NCI-H1417 (cell line): ENCODE measurements at regions not wholly inside any gene's neighbourhood (a gene's known extent, or its start where the extent isn't known, plus 50 kb on each side); places are given as distances from the start of the nearest gene placed in this dataset.
"Not testable (repeated sequence)": the region's sequence is repeated elsewhere in the genome, so short reads cannot be mapped to it uniquely, and the experiment has no call there.

Experiments
- DNase-seq, 3 experiments: peaks; one replicate each; lab custom pipeline; 2025; lab: John Stamatoyannopoulos, UW

GRCh38 chr5:9852671-9853070 lies 222.5 kb upstream of the TAS2R1 start:
- no peak for DNase-seq

GRCh38 chr5:9851458-9851857 lies 221.3 kb upstream of the TAS2R1 start:
- DNase-seq: peak in 1 of 3 experiments; percentile 49

GRCh38 chr5:9850456-9850855 lies 220.3 kb upstream of the TAS2R1 start:
- no peak for DNase-seq

GRCh38 chr5:9847631-9848030 lies 217.5 kb upstream of the TAS2R1 start:
- DNase-seq: no peak

DNA sequence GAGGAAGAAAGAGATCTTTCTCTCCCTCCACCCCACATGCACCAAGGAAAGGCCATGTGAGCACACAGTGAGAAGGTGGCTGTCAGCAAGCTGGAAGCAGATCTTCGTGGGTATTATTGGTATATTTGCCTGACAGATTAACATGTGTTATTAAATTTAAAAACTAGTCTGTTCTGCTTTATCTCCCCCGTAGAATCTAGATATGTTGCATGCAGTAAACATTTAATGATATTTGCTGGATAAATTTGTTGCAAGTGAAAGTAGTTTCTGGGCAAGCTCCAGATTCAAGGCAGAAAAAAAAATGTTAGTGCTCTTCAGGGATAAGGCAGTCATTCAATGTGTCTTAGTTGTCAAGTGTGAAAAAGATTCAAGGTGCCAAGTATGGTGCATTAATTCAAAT lies 215.0 kb upstream of the TAS2R1 start:
- no peak for DNase-seq

DNA sequence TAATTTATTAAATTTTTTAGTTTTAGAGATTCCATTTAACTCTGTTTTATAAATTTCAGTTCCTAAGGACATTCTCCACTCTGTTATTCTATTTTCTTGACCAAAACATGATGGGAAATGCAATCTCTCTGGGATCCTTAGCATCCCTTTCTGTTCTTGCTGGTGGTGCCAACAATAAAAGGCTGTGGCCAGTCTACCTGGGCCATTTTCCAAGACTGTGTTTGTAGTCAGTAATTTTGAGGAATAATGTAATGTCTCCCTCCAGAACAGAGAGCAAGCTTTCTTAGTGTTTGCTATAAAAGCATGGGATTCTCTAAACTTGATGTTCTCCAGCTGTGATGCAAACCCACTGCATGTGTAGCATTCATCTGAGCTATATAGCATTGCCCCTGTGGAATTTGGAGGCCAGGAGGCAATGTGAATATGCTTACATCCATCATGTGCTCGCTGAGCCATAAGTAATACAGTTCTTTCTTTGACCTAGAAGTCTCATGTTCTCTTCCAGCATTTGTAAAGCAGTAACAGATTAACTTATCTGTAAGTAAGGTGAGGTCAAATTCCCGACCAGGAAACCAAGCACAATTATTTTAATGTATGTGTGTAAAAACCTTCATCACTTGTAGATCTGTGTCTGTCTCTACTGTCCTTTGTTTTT lies 211.5 kb upstream of the TAS2R1 start:
- no peak for DNase-seq

GRCh38 chr5:9838916-9839315 lies 208.8 kb upstream of the TAS2R1 start:
- DNase-seq: peak in 1 of 3 experiments; percentile 87

DNA sequence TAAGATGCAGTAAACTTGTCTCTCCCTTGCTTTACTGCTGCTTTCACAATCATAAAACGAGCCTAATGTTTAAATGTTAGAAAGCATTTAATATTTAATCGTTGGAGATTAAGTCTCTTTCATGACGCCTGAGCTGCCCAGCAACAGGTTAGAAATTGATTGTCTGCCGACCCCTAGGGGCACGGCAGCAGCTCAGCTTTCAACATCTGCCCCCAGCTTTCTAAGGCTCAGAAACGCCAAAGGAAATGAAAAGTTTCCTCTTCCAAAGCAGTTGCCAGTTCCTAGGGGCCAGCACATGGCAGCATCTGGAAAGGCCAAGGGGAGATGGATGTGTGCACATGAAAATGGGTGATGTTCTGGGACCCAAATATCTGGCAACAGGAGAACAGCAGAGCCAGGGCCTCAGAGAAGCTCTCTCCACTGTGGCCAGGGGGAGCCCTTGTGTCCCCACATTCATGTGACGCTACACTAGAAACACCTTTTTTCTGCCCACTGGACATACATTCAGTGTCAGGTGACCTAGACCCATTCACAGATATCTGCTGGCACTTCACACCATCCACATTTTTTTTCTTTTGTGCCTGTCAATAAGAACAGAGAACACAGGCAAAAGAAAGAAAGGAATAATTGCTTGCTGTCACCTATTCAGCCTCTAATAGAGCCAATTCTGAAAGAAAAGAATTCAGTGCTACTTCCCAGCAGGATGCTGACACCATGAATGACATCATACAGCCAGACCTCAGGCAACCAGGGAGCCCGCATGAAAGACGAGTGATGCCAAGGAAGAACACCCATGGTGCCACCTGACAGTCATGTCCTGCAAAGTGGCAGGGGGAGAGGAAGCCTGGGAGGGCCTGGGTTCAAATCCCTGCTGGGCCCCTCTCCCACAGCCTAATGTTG lies 205.0 kb upstream of the TAS2R1 start:
- no peak for DNase-seq

GRCh38 chr5:9833871-9834270 lies 203.7 kb upstream of the TAS2R1 start:
- no peak for DNase-seq

- DNase-seq: no peak
Measured at GRCh38 chr5:9832921-9833320, 202.8 kb upstream of the TAS2R1 start.

GRCh38 chr5:9831823-9832222 lies 201.7 kb upstream of the TAS2R1 start:
- DNase-seq: no peak

GRCh38 chr5:9830184-9830583 lies 200.0 kb upstream of the TAS2R1 start:
- DNase-seq: no peak

DNA sequence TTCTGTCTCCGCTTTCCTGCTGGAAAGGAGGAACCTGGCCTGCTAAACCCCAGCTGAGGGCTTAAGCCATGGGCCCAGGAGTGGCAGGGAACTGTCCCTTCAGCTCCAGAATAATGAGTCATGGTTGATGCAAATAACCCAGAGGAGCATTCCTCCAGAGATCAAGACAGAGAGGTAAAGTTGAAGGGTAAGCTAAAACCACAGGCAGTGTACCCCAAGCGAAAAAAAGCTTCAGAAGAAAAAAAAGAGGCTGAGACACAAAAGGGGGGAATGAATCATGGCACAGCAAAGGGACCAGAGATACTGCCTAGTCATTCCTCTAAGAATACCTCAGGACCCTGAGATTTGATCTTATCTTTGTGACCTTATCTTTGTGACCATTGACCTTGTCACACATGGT lies 199.5 kb upstream of the TAS2R1 start:
- DNase-seq: no peak

- no peak for DNase-seq
Measured at GRCh38 chr5:9820691-9821449, 190.7 kb upstream of the TAS2R1 start.

- no peak for DNase-seq
Measured at GRCh38 chr5:9818340-9818845, 188.2 kb upstream of the TAS2R1 start.

DNA sequence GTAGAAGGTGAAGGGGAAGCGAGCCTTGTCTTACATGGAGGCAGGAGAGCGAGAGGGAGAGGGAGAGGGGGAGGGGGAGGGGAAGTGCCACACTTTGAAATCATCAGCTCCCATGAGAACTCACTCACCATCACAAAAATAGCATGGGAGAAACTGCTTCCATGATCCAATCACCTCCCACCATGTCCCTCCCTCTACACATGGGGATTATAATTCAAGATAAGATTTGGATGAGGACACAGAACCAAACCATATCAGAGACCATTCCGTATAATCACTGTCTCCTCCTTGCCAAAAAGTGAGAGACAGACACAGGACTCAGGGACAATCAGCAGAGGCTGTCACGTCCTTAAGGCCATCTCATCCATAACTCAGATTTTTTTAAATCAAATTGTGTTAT lies 187.7 kb upstream of the TAS2R1 start:
- DNase-seq: no peak

DNA sequence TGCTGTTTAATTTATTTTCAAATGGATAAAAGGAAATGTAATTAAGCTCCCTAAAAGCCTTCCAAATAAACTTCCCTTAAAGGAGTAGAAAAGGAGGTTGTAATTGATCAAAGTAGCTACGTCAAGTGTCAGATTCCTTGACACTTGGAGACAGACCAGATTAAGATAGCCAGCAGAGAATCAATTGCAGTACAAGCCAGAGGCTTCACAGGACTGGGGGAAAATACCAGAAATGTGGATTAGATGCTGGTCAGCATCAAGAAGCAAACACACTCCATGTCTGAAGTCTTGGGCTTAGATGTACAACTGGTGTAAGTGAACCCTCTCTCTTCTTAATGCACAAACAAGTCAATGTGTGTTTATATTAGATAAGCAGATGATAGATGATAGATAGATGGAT lies 184.9 kb upstream of the TAS2R1 start:
- DNase-seq: no peak

DNA sequence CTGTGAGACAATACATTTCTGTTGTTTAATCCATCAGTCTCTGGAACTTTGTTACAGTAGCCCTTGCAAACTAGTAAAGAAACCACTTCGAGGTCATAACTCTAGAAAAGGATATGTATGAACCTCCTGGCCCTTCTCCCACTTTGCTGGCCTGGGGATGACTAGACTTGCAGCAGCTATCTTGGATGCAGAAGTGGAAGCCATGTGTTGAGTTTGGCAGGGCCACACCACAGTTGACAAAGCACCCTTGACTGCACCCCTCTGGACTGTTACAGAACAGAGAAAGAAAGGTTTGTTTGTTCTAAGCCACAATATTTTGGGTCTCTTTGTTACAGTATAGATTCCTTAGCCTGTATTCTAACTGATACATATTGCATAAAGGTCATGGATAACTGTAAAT lies 183.2 kb upstream of the TAS2R1 start:
- no peak for DNase-seq

DNA sequence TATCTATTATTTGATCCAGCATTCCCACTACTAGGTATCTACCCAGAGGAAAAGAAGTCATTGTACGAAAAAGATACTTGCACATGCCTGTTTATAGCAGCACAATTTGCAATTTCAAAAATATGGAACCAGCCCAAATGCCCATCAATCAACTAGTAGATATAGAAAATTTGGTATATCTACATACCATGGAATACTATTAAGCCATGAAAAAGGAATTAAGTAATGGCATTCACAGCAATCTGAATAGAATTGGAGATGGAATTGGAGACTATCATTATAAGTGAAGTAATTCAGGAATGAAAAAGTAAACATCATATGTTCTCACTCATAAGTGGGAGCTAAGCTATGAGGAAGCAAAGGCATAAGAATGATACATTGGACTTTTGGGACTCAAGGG lies 177.2 kb upstream of the TAS2R1 start:
- DNase-seq: not testable (repeated sequence)

DNA sequence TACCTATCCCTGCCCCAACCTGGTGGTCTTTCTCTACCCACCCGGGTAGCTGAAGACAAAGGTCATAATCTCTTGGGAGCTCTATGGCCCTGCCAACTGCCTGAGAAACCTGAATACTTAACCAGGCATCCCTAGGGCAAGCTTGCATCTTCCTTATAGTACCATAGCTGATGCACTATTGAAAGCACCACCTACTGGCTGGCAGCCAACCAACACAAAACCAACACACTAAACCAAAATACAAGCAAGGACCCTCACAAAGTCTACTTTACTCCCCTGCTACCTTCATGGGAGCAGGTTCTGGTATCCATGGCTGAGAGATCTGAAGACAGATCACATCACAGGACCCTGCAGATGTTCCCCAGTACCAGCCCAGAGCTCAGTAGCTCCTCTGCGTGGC lies 171.8 kb upstream of the TAS2R1 start:
- DNase-seq: no peak

DNA sequence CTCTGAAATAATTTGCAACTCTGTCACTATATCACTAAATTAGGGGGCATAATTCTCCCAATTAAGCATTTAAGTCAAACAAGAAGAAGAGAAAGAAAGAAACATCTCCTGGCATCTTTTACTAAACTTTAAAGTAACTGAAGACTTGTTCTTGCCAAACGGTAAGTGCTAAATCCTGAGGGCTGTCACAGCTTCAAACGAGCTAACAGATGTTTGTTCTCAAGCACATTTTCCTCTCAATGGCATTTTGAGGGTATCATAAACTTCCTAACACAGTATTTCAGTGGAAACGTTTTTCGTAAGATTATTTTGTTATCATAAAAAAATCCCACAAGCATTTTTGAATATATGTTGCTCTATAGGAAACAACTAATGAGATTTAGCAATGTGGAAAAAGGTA lies 169.5 kb upstream of the TAS2R1 start:
- no peak for DNase-seq

- no peak for DNase-seq
Measured at GRCh38 chr5:9790276-9790675, 160.1 kb upstream of the TAS2R1 start.

GRCh38 chr5:9789777-9790176 lies 159.6 kb upstream of the TAS2R1 start:
- DNase-seq: no peak
